Large intestine (tissue), 3 donors: ENCODE measurements at regions not wholly inside any gene's neighbourhood (a gene's known extent, or its start where the extent isn't known, plus 50 kb on each side); places are given as distances from the start of the nearest gene placed in this dataset.

Experiments
- DNase-seq, 2 donors: peaks; one replicate each; pipeline versions ENCODE4 v3.0.0 to v3.0.0-alpha.2; 2013
- H3K27ac ChIP-seq: one replicate; pipeline ENCODE4 v1.5.1; 2013; ENCODE audit warnings: low read length
- H3K27me3 ChIP-seq: 2 replicates; pipeline ENCODE4 v1.6.1; 2013; ENCODE audit warnings: low read length; ENCODE audit not compliant: control insufficient read depth, insufficient read depth
- H3K36me3 ChIP-seq: 2 replicates; pipeline ENCODE4 v1.6.1; 2013; ENCODE audit warnings: low read length; ENCODE audit not compliant: control insufficient read depth, insufficient read depth
- H3K4me1 ChIP-seq: one replicate; pipeline ENCODE4 v1.6.1; 2013; ENCODE audit warnings: low read length; ENCODE audit not compliant: control insufficient read depth, insufficient read depth
- H3K4me3 ChIP-seq: one replicate; pipeline ENCODE4 v1.5.1; 2013; ENCODE audit warnings: low read length
- H3K9me3 ChIP-seq: one replicate; pipeline ENCODE4 v1.6.1; 2013; ENCODE audit warnings: mild to moderate bottlenecking, low read depth, low read length, moderate library complexity; ENCODE audit not compliant: control insufficient read depth
- WGBS: methylation state at CpG from one replicate; pipeline ENCODE4 v1.1.5; 2013; ENCODE audit warnings: low lambda C conversion rate; ENCODE audit not compliant: insufficient coverage; 5-methylcytosine and 5-hydroxymethylcytosine counted together

- no peaks in the 10 kb centered on the region for H3K9me3 ChIP-seq
- H3K4me1 ChIP-seq, result peaks cover 36% of the 10 kb centered on the region
- H3K27ac ChIP-seq, result no peak overlapping the region
- no peak for DNase-seq
- H3K27me3 ChIP-seq, result no peaks in the 10 kb centered on the region
- no peaks in the 10 kb centered on the region for H3K36me3 ChIP-seq
- no CpG with 5 or more reads among the region's 3 CpGs for WGBS
- no peak overlapping the region for H3K4me3 ChIP-seq
Measured at GRCh38 chr13:33636955-33637670, 180.8 kb upstream of the RFC3 start.

GRCh38 chr13:33637978-33638743 is 179.8 kb upstream of the RFC3 start:
- WGBS, result 90% methylated on average over 2 of the region's 3 CpGs
- no peaks in the 10 kb centered on the region for H3K27me3 ChIP-seq
- no peak for DNase-seq
- H3K27ac ChIP-seq, result no peak overlapping the region
- H3K36me3 ChIP-seq, result no peaks in the 10 kb centered on the region
- H3K9me3 ChIP-seq, result no peaks in the 10 kb centered on the region
- peaks cover 45% of the 10 kb centered on the region for H3K4me1 ChIP-seq
- no peak overlapping the region for H3K4me3 ChIP-seq

GRCh38 chr13:33639158-33639557 is 178.8 kb upstream of the RFC3 start:
- WGBS, result 10% methylated on average over 2 of the region's 3 CpGs
- no peaks in the 10 kb centered on the region for H3K36me3 ChIP-seq
- H3K4me3 ChIP-seq, result no peak overlapping the region
- H3K27me3 ChIP-seq, result no peaks in the 10 kb centered on the region
- H3K4me1 ChIP-seq, result peaks cover 53% of the 10 kb centered on the region
- H3K9me3 ChIP-seq, result no peaks in the 10 kb centered on the region
- DNase-seq, result peak; percentile 81 to 93
- peak overlapping the region; percentile 47 for H3K27ac ChIP-seq

- Histone ChIP-seq H3K9me3 (no peaks in the 10 kb centered on the region), H3K4me1 (peaks cover 53% of the 10 kb centered on the region), H3K4me3 (no peak overlapping the region), H3K36me3 (no peaks in the 10 kb centered on the region), H3K27me3 (no peaks in the 10 kb centered on the region), H3K27ac (peak overlapping the region; percentile 47)
- WGBS, result 89% methylated on average over 1 of the region's 4 CpGs
- DNase-seq, result no peak
Measured at GRCh38 chr13:33639626-33640080, 178.3 kb upstream of the RFC3 start.

- Histone ChIP-seq H3K36me3 (no peaks in the 10 kb centered on the region), H3K4me3 (no peak overlapping the region), H3K4me1 (peaks cover 53% of the 10 kb centered on the region), H3K9me3 (no peaks in the 10 kb centered on the region), H3K27me3 (no peaks in the 10 kb centered on the region), H3K27ac (peak overlapping the region; percentile 9)
- DNase-seq, result peak in 1 of 2 donors; percentile 44
Measured at GRCh38 chr13:33640832-33641231, 177.1 kb upstream of the RFC3 start.

- peak; percentile 72 to 85 for DNase-seq
- no CpG with 5 or more reads among the region's 7 CpGs for WGBS
- H3K9me3 ChIP-seq, result no peaks in the 10 kb centered on the region
- H3K27ac ChIP-seq, result peak overlapping the region; percentile 22
- H3K4me1 ChIP-seq, result peaks cover 50% of the 10 kb centered on the region
- H3K27me3 ChIP-seq, result no peaks in the 10 kb centered on the region
- H3K36me3 ChIP-seq, result no peaks in the 10 kb centered on the region
- H3K4me3 ChIP-seq, result no peak overlapping the region
Measured at GRCh38 chr13:33642374-33643065, 175.4 kb upstream of the RFC3 start.

GRCh38 chr13:33644581-33645543 is 173.1 kb upstream of the RFC3 start:
- Histone ChIP-seq H3K27ac (no peak overlapping the region), H3K9me3 (no peaks in the 10 kb centered on the region), H3K4me3 (no peak overlapping the region), H3K27me3 (no peaks in the 10 kb centered on the region), H3K4me1 (peaks cover 35% of the 10 kb centered on the region), H3K36me3 (no peaks in the 10 kb centered on the region)
- DNase-seq, result no peak
- WGBS, result 100% methylated on average over 2 of the region's 8 CpGs

- H3K4me1 ChIP-seq, result peaks cover 25% of the 10 kb centered on the region
- no peak for DNase-seq
- WGBS, result 73% methylated on average over 3 of the region's 10 CpGs
- H3K27me3 ChIP-seq, result no peaks in the 10 kb centered on the region
- H3K36me3 ChIP-seq, result no peaks in the 10 kb centered on the region
- H3K27ac ChIP-seq, result no peak overlapping the region
- no peak overlapping the region for H3K4me3 ChIP-seq
- H3K9me3 ChIP-seq, result no peaks in the 10 kb centered on the region
Measured at GRCh38 chr13:33645591-33646554, 172.1 kb upstream of the RFC3 start.

GRCh38 chr13:33649212-33649878 is 168.6 kb upstream of the RFC3 start:
- no peaks in the 10 kb centered on the region for H3K27me3 ChIP-seq
- WGBS, result 83% methylated on average over 1 of the region's 5 CpGs
- H3K27ac ChIP-seq, result no peak overlapping the region

More at GRCh38 chr13:33649212-33649878, 168.6 kb upstream of the RFC3 start:
- H3K4me3 ChIP-seq, result no peak overlapping the region
- no peaks in the 10 kb centered on the region for H3K36me3 ChIP-seq
- DNase-seq, result no peak
- H3K9me3 ChIP-seq, result no peaks in the 10 kb centered on the region
- H3K4me1 ChIP-seq, result no peaks in the 10 kb centered on the region
